Stomach (tissue), 8 donors: ENCODE measurements at regions not wholly inside any gene's neighbourhood (a gene's known extent, or its start where the extent isn't known, plus 50 kb on each side); places are given as distances from the start of the nearest gene placed in this dataset.

Experiments used
- DNase-seq, 2 donors: peaks; one replicate each; pipeline versions ENCODE4 v3.0.0 to v3.0.0-alpha.2; 2013 to 2019
- H3K27ac ChIP-seq, 5 donors: fragments of 200-600 bp in 4 of 5; sonication (generic) in 4 of 5; one replicate each; pipeline ENCODE4 v1.5.1; 2013 to 2019; ENCODE audit warnings: mild to moderate bottlenecking in 1 of 5, moderate library complexity in 1 of 5
- H3K27me3 ChIP-seq, 3 donors: fragments of 200-600 bp; sonication (generic); one replicate each; pipeline ENCODE4 v1.5.1; 2017 to 2019; ENCODE audit warnings: mixed run types in 1 of 3
- H3K36me3 ChIP-seq, 4 donors: fragments of 200-600 bp; sonication (generic); 1 replicate in 3 of 4; 2 replicates in 1 of 4; pipeline ENCODE4 v1.5.1; 2016 to 2019
- H3K4me1 ChIP-seq, 4 donors: fragments of 200-600 bp; sonication (generic); one replicate each; pipeline ENCODE4 v1.5.1; 2016 to 2019
- H3K4me3 ChIP-seq, 4 donors: fragments of 200-600 bp; sonication (generic) in 3 of 4; one replicate each; pipeline ENCODE4 v1.5.1; 2016 to 2019; ENCODE audit warnings: mild to moderate bottlenecking in 1 of 4
- H3K9me3 ChIP-seq, 4 donors: fragments of 200-600 bp; sonication (generic); one replicate each; pipeline ENCODE4 v1.5.1; 2016 to 2019
- EP300 ChIP-seq: sonication (generic); formaldehyde crosslinking; IDR thresholded peaks from one replicate; pipeline ENCODE4 v1.6.1; 2017; ENCODE audit warnings: antibody characterized with exemption
- POLR2A ChIP-seq, 4 donors: fragments of 450-650 bp; IDR thresholded peaks; one replicate each; pipeline ENCODE4 v1.6.1; 2016; ENCODE audit warnings: antibody characterized with exemption in 4 of 4, control low read depth in 2 of 4, mild to moderate bottlenecking in 1 of 4, moderate library complexity in 1 of 4
- POLR2AphosphoS5 ChIP-seq, 3 donors: sonication (generic); formaldehyde crosslinking; IDR thresholded peaks; one replicate each; pipeline ENCODE4 v1.6.1; 2016; ENCODE audit warnings: antibody characterized with exemption in 3 of 3
- WGBS, 5 donors: extraction: QIAGEN DNeasy Blood & Tissue Kit in 3 of 5; methylation state at CpG; one replicate each; pipeline versions ENCODE4 v1.1.5 to v1.1.7; 2013 to 2018; 5-methylcytosine and 5-hydroxymethylcytosine counted together
- intact Hi-C: fragments of 100-400 bp; cut with DNase I; formaldehyde crosslinking; loops from one replicate; pipeline ENCODE4 v1.15.1; 2023; ENCODE audit warnings: low total_unique reads
- TF ChIP-seq, protein P1 (sequence below), 7 experiments: fragments of 450-650 bp in 4 of 7; fragments of 200-600 bp in 3 of 7; sonication (generic) in 3 of 7; IDR thresholded peaks; one replicate each; pipeline ENCODE4 v1.5.1; 2016 to 2019; ENCODE audit warnings: antibody characterized with exemption in 7 of 7, control low read depth in 2 of 7, mild to moderate bottlenecking in 1 of 7
- donor health status: healthy with polysubstance abuse.
- donor health status: Bipolar disorder and iron deficiency.
- donor health status: healthy.

DNA sequence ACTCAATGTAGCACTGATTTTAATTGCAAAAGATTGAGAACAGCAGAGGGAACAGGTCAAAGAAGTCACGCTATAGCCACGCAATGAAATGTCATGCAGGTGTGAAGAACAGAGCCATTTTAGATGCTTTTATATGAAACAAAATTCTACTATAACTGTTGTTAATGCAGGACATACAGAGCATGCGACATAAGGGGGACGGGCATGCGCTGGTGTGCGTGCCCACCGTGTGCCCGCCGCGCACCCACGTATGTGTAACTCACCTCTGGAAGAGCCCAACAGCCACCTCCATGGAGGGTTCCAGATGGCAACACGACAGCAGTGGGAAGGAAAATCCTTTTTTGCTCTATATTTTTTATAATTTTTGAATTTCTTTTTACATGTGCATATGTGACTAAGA lies 410.0 kb upstream of the RNF32 start:
- intact Hi-C loops: no loop called here
- Histone ChIP-seq H3K4me1 (no peaks in the 10 kb centered on the region), H3K36me3 (no peaks in the 10 kb centered on the region), H3K4me3 (no peak overlapping the region), H3K27ac (no peak overlapping the region), H3K27me3 (no peaks in the 10 kb centered on the region), H3K9me3 (peaks cover 0 to 18% (median 7%) of the 10 kb centered on the region in 4 donors)
- 92 to 94% (median 94%) methylated on average over 12 of the region's 12 CpGs for WGBS, 5 donors
- TF ChIP-seq POLR2A (IDR thresholded peaks at IDR 0.05) (no peak), POLR2AphosphoS5 (IDR thresholded peaks at IDR 0.05) (no peak), EP300 (no peak)
- TF ChIP-seq, protein P1, sequence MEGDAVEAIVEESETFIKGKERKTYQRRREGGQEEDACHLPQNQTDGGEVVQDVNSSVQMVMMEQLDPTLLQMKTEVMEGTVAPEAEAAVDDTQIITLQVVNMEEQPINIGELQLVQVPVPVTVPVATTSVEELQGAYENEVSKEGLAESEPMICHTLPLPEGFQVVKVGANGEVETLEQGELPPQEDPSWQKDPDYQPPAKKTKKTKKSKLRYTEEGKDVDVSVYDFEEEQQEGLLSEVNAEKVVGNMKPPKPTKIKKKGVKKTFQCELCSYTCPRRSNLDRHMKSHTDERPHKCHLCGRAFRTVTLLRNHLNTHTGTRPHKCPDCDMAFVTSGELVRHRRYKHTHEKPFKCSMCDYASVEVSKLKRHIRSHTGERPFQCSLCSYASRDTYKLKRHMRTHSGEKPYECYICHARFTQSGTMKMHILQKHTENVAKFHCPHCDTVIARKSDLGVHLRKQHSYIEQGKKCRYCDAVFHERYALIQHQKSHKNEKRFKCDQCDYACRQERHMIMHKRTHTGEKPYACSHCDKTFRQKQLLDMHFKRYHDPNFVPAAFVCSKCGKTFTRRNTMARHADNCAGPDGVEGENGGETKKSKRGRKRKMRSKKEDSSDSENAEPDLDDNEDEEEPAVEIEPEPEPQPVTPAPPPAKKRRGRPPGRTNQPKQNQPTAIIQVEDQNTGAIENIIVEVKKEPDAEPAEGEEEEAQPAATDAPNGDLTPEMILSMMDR (IDR thresholded peaks at IDR 0.05): no peak
- no peak for DNase-seq

DNA sequence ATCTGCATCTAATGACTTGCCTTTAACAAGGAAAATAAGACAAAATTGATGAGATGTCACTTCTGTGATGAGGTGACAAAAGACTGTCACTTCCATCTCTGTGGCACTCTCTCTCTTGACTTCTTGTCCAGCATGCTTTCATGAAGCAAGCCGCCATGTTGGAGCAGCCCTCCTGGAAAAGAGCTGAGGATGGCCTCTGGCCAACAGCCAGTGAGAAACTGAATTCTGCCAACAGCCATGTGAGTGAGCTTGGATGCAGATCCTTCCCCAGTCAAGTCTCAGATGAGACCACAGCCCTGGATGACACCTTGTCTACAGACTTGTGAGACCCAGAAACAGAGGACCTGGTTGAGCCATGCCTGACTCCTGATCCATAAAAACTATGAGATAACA lies 412.6 kb upstream of the SHH start:
- intact Hi-C loops: no loop called here
- H3K4me3 ChIP-seq: no peak overlapping the region
- no peaks in the 10 kb centered on the region for H3K36me3 ChIP-seq
- no peak for DNase-seq
- peaks cover 7 to 27% (median 14%) of the 10 kb centered on the region in 4 donors for H3K9me3 ChIP-seq
- H3K27me3 ChIP-seq: no peaks in the 10 kb centered on the region
- TF ChIP-seq POLR2A (IDR thresholded peaks at IDR 0.05): no peak
- TF ChIP-seq, protein P1 (IDR thresholded peaks at IDR 0.05): no peak
- no peak for TF ChIP-seq POLR2AphosphoS5 (IDR thresholded peaks at IDR 0.05)
- no peak overlapping the region for H3K27ac ChIP-seq
- no peaks in the 10 kb centered on the region for H3K4me1 ChIP-seq
- 88 to 100% (median 96%) methylated on average over 1 of the region's 1 CpG for WGBS, 5 donors

DNA sequence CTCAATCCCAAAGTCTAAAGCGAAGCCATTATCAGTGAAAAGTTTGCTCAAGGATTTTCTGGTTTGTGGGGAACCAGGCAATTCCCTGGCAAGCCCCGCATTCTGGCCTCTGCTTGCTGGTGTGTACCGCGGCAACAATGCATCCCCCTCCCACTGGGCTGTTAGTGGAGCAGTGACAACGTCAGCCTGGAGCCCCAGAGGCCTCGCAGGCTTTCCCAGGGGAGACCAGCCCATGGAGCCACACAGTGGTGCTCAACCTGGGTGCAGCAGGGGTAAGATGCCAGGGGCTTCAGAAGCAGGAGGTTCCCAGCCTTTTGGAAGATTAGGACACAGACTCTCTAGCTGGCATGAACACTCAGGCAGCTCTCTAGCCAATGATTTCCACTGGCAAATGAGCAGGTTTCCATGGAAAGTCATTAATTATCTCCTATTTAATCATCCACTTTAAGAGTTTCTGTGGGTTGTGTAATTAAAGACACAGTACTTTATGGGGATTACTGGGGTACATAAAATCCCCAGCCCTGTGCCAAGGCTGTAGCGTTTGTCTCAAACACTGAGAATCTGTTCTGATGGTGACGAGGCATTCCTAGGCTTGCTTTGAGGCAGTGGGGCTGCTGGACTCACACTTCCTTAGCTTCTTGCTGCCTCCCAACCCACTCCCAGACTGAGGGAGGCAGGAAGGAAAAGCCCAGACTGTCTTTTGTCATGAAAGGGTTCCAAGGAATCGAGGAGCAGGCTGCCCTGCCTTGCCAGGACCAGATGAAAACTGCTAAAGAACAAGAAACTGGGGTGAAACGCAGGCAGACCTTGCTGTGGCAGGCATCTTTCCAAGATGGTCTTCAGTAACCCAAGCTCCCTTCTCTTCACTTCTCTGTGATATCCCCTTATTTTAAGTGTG lies 411.9 kb upstream of the SHH start:
- Histone ChIP-seq H3K9me3 (peaks cover 7 to 26% (median 13%) of the 10 kb centered on the region in 4 donors), H3K27me3 (no peaks in the 10 kb centered on the region), H3K36me3 (no peaks in the 10 kb centered on the region), H3K4me3 (no peak overlapping the region), H3K4me1 (no peaks in the 10 kb centered on the region), H3K27ac (no peak overlapping the region)
- TF ChIP-seq EP300: no peak
- no peak for TF ChIP-seq POLR2A (IDR thresholded peaks at IDR 0.05)
- TF ChIP-seq POLR2AphosphoS5 (IDR thresholded peaks at IDR 0.05): no peak
- TF ChIP-seq, protein P1 (IDR thresholded peaks at IDR 0.05): no peak
- intact Hi-C loops: no loop called here
- 47 to 64% (median 58%) methylated on average over 10 of the region's 10 CpGs for WGBS, 5 donors
- no peak for DNase-seq

DNA sequence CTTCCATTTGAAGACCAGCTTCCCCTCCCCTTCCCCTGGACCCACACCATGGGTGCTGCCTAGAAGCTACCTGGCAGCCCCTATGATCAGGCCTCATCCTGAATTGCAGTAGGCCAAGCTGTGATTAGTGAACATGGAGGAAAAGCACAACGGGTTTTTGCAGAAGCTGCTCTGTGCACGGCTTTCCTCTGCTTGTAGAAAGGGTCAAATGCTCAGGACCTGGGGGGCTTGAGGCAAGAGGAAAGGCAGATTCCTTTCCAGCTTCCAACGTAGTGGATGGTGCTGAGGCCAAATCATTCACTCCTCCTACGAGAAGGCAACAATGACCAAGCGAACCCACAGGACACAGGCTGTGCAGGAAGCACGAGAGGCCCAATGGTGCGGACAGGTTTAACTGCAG lies 410.3 kb upstream of the SHH start:
- WGBS, 5 donors: 80 to 83% (median 82%) methylated on average over 7 of the region's 7 CpGs
- Histone ChIP-seq H3K36me3 (no peaks in the 10 kb centered on the region), H3K4me3 (no peak overlapping the region), H3K4me1 (no peaks in the 10 kb centered on the region), H3K27me3 (no peaks in the 10 kb centered on the region), H3K9me3 (peaks cover 6 to 11% (median 7%) of the 10 kb centered on the region in 4 donors), H3K27ac (no peak overlapping the region)
- peak in 1 of 2 donors; percentile 8 for DNase-seq
- intact Hi-C loops: no loop called here
- TF ChIP-seq POLR2A (IDR thresholded peaks at IDR 0.05) (no peak), EP300 (no peak), POLR2AphosphoS5 (IDR thresholded peaks at IDR 0.05) (no peak)
- TF ChIP-seq, protein P1 (IDR thresholded peaks at IDR 0.05): no peak
